Activated naive CD4-positive, alpha-beta T cell treated with anti-CD3 and anti-CD28 coated beads, Interleukin-2, amount 50 U/mL, for 16 hours (primary cell): ENCODE measurements at regions not wholly inside any gene's neighbourhood (a gene's known extent, or its start where the extent isn't known, plus 50 kb on each side); places are given as distances from the start of the nearest gene placed in this dataset.
"Not testable (repeated sequence)": the region's sequence is repeated elsewhere in the genome, so short reads cannot be mapped to it uniquely, and the experiment has no call there.

ENCODE experiments used
- DNase-seq: peaks from one replicate; pipeline ENCODE4 v3.0.0-alpha.2; 2020

DNA sequence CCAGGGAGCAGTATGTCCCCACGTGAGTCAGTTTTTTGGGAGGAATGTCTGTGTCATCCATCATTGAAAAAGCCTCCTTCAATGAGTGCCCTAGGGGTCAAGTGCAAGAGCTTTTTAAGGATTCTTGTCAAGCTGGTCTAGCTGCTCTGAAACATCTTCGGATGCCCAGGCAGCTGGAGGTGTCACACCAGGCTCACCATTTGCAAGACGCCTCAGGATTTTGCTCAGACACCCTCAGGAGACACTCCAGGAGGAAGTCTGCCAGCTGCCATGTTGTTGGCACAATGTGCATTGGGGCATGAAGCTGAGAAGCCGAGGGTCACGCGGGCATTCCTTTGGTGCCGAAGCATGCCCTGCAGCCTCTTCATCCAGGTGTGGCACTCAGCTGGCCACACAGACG is 111.1 kb upstream of the S1PR3 start:
- no peak for DNase-seq

DNA sequence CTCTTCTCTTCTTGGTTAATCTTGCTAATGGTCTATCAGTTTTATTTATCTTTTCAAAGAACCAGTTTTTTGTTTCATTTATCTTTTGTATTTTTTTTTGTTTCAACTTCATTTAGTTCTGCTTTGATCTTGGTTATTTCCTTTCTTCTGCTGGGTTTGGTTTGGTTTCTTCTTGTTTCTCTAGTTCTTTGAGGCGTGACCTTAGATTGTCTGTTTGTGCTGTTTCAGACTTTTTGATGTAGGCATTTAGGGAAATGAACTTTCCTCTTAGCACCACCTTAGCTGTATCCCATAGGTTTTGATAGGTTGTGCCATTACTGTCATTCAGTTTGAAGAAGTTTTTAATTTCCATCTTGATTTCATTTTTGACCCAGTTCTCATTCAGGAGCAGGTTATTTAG is 107.0 kb upstream of the S1PR3 start:
- not testable (repeated sequence) for DNase-seq

DNA sequence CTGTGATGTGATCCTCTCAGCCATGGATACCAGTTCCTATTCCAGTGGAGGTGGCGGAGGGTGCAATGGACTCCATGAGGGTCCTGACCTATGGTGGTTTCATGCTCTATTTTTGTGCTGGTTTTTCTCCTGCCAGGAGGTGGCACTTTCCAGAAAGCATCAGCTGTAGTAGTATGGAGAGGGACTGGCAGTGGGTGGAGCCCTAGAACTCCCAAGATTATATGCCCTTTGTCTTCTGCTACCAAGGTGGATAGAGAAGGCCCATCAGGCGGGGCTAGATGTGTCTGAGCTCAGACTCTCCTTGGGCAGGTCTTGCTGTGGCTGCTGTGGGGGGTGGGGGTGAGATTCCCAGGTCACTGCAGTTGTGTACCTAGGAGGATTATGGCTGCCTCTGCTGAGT is 104.5 kb upstream of the S1PR3 start:
- not testable (repeated sequence) for DNase-seq

DNA sequence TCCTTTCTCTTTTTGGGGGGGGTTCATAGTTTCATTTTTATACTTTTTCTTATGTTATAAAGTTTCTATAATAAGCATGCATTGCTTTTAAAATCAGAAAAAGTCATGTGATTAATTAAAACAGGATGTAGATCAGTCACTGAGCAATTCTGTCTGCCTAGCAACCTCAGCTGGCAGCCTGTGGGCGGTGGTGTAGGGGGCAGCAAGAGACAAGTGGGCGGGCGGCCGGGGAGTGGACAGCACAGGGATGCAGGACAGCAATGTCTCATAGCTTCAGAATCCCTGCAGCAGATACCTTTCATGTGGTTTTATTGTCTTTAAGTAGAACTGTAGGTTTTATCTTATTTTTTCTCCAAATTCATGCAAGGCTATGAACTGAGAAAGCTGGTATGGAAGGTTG is 101.9 kb upstream of the S1PR3 start:
- no peak for DNase-seq

GRCh38 chr9:88890546-88890945 is 100.7 kb upstream of the S1PR3 start:
- DNase-seq: no peak

GRCh38 chr9:88891040-88891439 is 100.2 kb upstream of the S1PR3 start:
- no peak for DNase-seq

DNA sequence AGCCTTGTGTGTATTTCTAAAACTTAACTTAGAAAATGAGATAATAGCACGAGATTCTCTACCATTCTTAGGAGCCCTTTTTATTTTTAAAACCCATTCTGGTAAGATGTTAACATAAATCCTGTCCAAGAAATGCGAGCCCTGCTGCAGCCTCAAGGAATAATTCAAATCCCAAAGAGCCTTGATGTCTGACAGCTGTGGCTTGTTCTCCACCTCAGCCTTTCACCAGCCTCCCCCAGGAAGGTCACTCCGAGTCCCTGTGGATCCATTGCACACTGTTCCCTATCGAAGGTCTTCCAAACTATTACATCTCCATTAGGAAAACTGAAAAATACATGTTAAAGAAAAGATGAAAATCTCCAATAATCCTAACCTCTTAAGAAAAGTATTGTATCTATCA is 98.5 kb upstream of the S1PR3 start:
- DNase-seq: no peak

- DNase-seq: no peak
These were observed 94.2 kb upstream of the S1PR3 start for GRCh38 chr9:88897081-88897480.

DNA sequence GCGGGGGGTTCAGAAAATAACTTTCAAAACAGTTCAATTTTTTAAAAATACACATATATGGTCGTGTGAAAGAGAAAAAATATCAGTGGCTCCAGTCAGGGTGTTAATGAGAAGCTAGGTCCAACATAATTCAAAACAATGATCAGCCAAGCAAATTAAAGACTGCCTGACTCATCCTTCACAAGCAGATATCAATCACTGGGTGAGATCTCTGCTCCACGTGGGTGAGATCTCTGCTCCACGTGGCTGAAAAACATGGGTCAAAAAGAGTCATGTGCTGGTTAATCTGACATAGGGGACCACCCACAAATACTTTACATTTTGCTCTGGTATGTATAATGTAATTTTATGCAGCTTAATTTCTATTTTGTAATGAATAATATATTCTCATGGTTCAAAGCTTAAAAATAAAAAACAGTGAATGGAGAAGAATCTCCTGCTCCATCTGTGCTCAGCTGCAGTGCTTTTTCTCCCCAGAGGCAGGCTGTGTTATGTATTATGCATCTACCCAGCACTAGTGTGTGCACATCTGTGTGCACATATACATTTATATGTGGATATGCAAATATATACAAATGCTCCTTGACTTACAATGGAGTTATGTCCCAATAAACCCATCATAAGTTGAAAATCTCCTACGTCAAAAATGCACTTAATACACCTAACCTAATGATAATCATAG is 93.1 kb upstream of the S1PR3 start:
- DNase-seq: no peak

DNA sequence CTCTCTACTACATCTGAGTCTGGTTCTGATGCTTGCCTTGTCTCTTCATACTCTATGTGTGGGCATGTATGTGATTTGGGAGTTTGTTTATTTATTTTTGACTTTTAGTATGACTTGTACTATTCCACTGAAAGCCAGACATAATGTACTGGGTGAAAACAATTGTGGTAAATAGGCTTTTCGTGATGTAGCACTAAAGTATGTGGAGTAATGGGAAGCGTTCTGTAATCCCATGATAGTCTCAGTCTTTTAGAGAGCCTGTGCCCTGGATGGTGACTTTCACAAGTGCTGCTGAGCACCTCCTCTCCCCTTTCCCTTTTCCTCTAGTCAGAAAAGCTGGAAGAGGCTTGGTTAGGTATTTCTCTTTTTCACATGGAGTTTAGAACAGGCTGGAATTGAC is 85.8 kb upstream of the S1PR3 start:
- DNase-seq: no peak

GRCh38 chr9:88915916-88916315 is 75.4 kb upstream of the S1PR3 start:
- DNase-seq: no peak

DNA sequence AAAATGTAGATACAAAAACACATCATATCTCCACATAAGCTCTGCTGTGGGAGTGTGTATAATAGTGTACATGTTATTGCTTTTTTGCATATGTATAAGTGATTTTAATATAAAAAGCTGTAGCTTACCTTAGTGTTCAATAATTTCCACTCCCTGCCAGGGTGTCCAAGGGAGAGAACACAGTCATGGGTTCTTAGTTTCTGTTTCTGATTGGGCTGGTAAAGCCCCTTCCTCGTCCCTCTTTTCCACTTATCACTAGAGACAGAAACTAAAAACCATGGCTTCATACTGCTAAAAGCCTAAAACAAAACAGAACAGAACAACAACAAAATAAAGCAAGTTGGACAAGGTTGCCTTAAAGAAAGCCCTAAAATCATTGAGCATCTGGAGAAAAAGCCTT is 74.4 kb upstream of the S1PR3 start:
- no peak for DNase-seq

- DNase-seq: no peak
These were observed 73.9 kb upstream of the S1PR3 start for GRCh38 chr9:88917375-88917774.

DNA sequence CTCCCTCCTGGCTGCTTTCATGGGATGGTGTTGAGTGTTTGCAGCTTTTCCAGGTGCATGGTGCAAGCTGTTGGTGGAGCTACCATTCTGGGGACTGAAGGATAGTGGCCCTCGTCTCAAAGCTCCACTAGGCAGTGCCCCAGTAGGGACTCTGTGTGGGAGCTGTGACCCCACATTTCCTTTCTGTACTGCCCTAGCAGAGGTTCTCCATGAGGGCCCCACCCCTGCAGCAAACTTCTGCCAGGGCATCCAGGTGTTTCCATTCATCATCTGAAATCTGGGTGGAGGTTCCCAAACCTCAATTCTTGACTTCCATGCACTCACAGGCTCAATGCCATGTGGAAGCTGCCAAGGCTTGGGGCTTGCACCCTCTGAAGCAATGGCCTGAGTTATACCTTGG is 72.7 kb upstream of the S1PR3 start:
- DNase-seq: not testable (repeated sequence)

DNA sequence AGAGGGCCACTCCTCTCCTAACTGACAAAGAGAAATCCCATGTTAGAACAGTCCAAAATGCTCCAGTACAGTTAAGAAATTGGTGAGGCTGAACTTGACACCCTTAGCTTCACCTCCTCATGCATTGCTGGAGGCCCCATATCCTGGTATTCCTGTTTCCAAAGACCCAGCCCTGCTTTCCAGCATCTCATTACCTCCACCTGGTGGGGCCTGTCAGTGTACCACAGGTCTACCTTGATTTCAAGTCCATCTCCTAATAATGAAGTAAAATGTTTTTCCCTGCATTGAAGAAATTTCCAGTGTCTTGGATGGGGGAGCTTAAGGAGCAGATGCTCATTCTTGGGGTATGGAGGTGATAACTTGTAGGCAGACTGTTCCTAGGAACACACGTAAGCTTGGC is 70.6 kb upstream of the S1PR3 start:
- no peak for DNase-seq

GRCh38 chr9:88922091-88922490 is 69.2 kb upstream of the S1PR3 start:
- DNase-seq: peak; percentile 28

DNA sequence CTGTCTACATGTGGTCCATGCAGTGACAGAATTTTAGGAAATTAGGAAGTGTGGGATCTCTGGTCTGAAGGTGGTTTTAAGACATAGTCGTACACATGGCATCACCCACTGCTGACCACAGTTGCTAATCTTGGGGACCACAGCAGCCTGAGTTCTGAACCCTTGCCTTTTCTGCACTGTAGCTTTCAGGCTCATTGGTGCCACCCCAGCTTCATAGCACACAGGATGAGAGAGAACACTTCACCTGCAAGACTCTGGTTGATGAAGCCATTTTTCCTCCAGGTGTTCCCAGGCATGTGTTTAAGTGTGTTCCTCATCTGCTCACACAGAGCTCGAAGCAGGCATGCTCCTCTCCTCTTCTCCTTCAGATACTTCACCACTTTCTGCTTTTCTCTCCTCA is 68.2 kb upstream of the S1PR3 start:
- no peak for DNase-seq

DNA sequence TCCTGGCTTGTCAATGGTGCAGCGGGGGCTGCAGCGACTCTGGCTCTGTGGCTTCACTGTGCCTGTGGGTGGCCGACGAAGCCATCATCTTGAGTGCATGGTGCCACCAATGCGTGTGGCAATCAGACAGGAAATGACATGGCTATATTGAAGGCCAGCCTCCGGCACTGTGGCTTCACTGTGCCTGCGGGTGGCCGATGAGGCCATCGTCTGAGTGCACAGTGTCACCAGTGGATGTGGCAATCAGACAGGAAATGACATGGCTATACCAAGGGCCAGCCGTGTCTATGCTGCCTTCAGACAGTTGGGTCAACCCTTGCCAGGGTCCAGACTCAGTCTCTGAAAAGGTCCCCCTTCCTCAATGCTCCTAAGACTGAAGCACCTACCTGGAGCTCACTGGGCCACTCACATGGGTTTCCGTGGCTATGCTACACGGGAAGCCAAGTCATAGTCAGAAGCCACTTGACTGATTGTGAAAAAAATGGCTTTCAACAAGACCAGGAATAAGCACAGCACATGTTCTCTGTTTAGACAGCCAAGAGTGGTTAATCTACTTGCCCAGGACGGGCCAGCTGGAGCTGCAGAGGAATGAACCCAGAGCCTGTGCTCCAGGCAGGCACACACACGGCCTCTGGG is 67.5 kb upstream of the S1PR3 start:
- DNase-seq: no peak

DNA sequence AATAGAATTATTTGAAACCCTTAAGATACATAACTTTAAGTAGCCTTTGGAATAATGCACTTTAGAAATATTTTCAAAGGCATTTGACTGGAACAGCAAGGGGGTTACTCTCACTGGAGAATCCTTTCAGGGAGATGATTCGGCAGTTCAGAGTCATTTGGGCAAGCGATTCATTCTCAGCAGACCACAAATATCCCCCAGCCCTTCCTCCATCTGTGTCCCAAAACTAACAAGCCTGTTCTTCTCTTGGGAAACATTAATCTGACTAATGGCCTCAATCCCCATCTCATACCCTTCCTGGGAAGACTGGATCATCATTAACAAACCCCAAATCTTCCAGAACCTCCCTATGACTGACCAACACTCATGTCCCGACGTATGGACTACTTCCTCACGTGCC is 65.8 kb upstream of the S1PR3 start:
- no peak for DNase-seq

GRCh38 chr9:88926781-88927505 is 64.3 kb upstream of the S1PR3 start:
- DNase-seq: no peak

DNA sequence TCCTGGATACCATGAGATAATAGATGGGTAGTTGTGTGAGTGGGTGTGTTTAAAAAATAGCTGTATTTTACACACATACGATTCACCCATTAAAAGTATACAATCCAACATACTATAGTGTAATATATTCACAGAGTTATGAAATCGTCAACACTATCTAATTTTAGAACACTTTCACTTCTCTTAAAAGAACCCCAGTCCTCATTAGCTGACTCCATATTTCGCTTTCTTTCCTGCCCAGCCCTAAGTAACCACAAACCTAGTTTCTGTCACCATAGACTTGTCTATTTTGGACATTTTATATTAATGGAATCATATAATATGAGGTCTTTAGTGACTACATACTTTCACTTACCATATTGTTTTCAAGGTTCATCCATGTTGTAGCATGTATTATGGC is 63.8 kb upstream of the S1PR3 start:
- DNase-seq: no peak

DNA sequence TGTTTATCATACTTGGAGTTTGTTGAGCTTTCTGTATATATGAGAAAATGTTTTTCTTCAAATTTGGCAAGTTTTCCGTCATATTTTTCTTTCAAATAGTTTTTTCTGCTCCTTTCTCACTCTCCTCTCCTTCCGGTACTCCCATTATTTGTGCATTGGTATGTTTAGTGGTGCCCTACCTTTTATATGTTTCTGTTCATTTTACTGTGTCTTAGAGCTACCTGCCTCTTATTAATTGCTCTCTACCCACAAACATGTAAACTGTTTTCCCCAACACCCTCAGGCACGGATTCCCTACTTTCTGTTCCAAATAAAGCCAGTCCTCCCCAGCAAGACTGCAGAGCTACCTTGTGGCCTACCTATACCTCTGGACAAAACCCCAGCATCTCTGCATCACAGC is 60.6 kb upstream of the S1PR3 start:
- no peak for DNase-seq

DNA sequence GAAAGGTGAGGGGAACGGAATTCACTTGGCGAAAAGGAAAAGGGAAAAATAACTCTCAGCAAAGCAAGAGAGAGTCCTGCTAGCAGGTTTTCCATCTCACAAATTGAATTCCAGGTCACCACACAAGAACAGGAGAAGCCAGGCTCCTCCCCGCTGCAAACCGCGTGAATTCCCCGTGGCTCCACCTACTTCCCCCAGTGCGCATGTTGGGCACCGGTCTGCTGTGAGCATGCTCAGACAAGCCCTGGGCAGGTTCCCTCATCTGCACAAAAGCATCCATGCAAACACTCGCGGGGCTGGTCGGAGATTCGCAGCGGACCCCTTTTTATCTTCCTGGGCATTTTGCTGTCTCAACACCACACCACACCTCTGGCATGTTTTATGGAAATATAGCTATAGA is 58.5 kb upstream of the S1PR3 start:
- no peak for DNase-seq

DNA sequence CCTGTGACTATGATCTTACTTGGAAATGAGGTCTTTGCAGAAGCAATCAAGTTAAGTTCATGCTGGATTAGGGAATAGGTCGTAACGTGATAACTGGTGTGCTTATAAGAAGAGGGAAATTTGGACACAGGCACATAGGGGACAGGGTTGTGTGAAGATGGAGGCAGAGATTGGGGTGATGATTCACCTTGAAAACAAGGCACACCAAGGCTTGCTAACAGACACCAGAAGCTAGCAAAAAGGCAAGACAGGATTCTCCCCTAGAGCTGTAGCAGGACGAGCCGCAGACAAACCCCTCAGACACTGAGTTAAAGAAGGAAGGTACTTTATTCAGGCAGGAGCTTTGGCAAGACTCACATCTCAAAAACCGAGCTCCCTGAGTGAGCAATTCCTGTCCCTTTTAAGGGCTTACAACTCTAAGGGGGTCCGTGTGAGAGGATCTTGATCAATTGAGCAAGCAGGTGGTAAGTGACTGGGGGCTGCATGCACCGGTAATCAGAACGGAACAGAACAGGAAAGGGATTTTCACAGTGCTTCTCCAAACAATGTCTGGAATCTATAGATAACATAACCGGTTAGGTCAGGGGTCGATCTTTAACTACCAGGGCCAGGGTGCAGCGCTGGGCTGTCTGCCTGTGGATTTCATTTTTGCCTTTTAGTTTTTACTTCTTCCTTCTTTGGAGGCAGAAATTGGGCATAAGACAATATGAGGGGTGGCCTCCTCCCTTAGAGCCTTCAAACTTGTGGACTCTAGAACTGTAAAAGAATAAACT is 57.5 kb upstream of the S1PR3 start:
- DNase-seq: no peak
